Psoas muscle (tissue), 7 donors: ENCODE measurements at regions not wholly inside any gene's neighbourhood (a gene's known extent, or its start where the extent isn't known, plus 50 kb on each side); places are given as distances from the start of the nearest gene placed in this dataset.

Source experiments
- ATAC-seq, 4 donors: fragments of 200-7000 bp; cut with Tn5 transposase; one replicate each; pipeline ENCODE4 v1.9.1; 2020; ENCODE audit warnings: moderate library complexity in 3 of 4, mild to moderate bottlenecking in 2 of 4
- DNase-seq, 2 donors: peaks; one replicate each; pipeline ENCODE4 v3.0.0-alpha.2; 2020
- H3K27ac ChIP-seq: fragments of 200-600 bp; one replicate; pipeline ENCODE4 v1.8.0; 2022
- H3K27me3 ChIP-seq, 3 donors: fragments of 200-600 bp in 1 of 3; one replicate each; pipeline versions ENCODE4 v1.6.1 to v1.8.0; 2013 to 2022; ENCODE audit warnings: low read length in 2 of 3, mild to moderate bottlenecking in 2 of 3, moderate library complexity in 1 of 3; ENCODE audit not compliant: insufficient read depth in 3 of 3
- H3K36me3 ChIP-seq, 2 donors: fragments of 200-600 bp in 1 of 2; one replicate each; pipeline versions ENCODE4 v1.6.1 to v1.8.0; 2013 to 2022; ENCODE audit warnings: low read depth in 1 of 2, mild to moderate bottlenecking in 1 of 2, moderate library complexity in 1 of 2; ENCODE audit not compliant: insufficient read depth in 1 of 2
- H3K4me1 ChIP-seq: fragments of 200-600 bp; one replicate; pipeline ENCODE4 v1.8.0; 2022
- H3K4me3 ChIP-seq: fragments of 200-600 bp; one replicate; pipeline ENCODE4 v1.8.0; 2022; ENCODE audit warnings: mild to moderate bottlenecking
- H3K9me3 ChIP-seq: fragments of 200-600 bp; one replicate; pipeline ENCODE4 v1.8.0; 2022
- WGBS, 3 donors: extraction: QIAGEN DNeasy Blood & Tissue Kit; methylation state at CpG; one replicate each; pipeline versions ENCODE4 v1.1.6 to v1.1.7; 2013; 5-methylcytosine and 5-hydroxymethylcytosine counted together
- intact Hi-C, 2 donors: fragments of 100-400 bp; cut with DNase I; formaldehyde crosslinking; loops; one replicate each; pipeline versions ENCODE4 v1.11.0 to v1.14.2; 2022
- TF ChIP-seq, protein P1 (sequence below): fragments of 200-600 bp; IDR thresholded peaks from one replicate; pipeline ENCODE4 v1.8.0; 2022; ENCODE audit warnings: antibody characterized with exemption
- donor health status: healthy with polysubstance abuse.
- donor health status: DM: no; HTN: no; CAD: no; lungs with moderate emphysema.
- donor health status: Bipolar disorder and iron deficiency.
- donor health status: healthy.
- donor health status: DM: yes; HTN: yes; CAD: no.
- donor health status: DM: no; HTN: no; CAD: no.
- donor health status: DM: yes; HTN: yes; CAD: no.

DNA sequence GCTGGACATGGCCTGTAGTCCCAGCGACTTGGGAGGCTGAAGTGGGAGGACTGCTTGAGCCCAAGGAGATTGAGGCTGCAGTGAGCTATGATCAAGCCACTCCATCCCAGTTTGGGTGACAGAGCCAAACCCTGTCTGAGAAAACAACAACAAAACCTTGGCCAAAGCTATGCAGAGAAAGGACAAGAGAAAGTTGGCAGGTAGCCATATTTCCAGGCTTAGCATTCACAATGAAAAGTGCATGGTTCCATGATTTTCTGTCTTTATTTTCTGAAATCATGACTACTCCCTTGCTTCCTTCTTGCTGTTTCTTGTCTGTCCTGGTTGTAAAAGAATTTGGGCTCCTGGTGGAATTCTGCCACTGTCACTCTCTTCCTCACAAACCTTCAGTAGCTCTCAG is 284.6 kb upstream of the C2CD4B start:
- no peak for ATAC-seq
- intact Hi-C loops = no loop called here

DNA sequence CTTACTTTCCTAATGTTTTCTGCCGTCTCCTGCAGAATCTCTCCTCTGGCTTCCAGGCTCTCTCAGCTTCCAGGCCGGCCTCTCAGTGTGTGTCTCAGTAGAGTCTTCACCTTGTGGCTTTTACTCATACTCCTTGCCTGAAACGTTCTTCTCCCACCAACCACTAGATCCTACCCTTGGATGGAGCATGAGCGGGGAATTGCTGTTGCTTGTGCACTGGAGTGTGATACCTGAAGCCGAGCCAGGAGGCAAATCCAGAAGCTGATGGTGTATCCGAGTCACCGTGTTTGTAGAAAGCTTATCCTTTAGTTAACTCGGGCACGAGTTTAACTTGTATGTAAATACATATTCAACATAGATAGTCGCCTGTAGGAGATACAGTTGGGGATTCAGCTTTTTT is 285.0 kb upstream of the C2CD4B start:
- TF ChIP-seq, protein P1, sequence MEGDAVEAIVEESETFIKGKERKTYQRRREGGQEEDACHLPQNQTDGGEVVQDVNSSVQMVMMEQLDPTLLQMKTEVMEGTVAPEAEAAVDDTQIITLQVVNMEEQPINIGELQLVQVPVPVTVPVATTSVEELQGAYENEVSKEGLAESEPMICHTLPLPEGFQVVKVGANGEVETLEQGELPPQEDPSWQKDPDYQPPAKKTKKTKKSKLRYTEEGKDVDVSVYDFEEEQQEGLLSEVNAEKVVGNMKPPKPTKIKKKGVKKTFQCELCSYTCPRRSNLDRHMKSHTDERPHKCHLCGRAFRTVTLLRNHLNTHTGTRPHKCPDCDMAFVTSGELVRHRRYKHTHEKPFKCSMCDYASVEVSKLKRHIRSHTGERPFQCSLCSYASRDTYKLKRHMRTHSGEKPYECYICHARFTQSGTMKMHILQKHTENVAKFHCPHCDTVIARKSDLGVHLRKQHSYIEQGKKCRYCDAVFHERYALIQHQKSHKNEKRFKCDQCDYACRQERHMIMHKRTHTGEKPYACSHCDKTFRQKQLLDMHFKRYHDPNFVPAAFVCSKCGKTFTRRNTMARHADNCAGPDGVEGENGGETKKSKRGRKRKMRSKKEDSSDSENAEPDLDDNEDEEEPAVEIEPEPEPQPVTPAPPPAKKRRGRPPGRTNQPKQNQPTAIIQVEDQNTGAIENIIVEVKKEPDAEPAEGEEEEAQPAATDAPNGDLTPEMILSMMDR = no peak
- intact Hi-C loops = no loop called here
- 75 to 89% (median 84%) methylated on average over 10 of the region's 10 CpGs for WGBS, 3 donors
- Histone ChIP-seq H3K27me3 (no peaks in the 10 kb centered on the region), H3K9me3 (no peaks in the 10 kb centered on the region), H3K4me3 (no peak overlapping the region), H3K4me1 (peaks cover 49% of the 10 kb centered on the region), H3K36me3 (no peaks in the 10 kb centered on the region), H3K27ac (no peak overlapping the region)
- DNase-seq (no peak), ATAC-seq (no peak)

More for the DNA sequence above, 284.6 kb upstream of the C2CD4B start:
- DNase-seq = no peak
- Histone ChIP-seq H3K4me1 (peaks cover 46% of the 10 kb centered on the region), H3K4me3 (no peak overlapping the region), H3K9me3 (no peaks in the 10 kb centered on the region), H3K27ac (no peak overlapping the region), H3K27me3 (no peaks in the 10 kb centered on the region), H3K36me3 (no peaks in the 10 kb centered on the region)
- TF ChIP-seq, protein P1 = no peak
- 85 to 92% (median 90%) methylated on average over 1 of the region's 1 CpG for WGBS, 3 donors

DNA sequence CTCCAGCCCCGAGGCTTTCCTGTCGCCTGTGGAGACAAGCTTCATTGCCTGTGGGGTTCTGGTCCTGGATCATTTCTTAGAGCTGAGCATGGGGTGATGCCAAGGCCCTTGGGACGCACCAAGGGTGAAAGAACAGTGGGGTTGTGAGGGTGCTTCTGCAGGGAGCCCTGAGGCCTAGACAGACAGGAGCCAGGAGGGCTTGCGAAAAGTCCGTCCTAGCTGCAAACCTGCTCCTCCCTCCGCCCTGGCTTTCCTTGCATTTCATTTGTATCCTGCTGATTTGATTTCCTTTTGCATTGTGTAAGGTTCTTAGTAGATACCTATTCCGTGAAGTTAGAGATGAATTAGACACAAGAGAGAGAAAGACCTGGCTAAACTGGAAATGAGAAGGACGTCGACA is 286.9 kb upstream of the C2CD4B start:
- no peaks in the 10 kb centered on the region for H3K27me3 ChIP-seq
- H3K4me1 ChIP-seq = peaks cover 56% of the 10 kb centered on the region
- no peaks in the 10 kb centered on the region for H3K9me3 ChIP-seq
- ATAC-seq (no peak), DNase-seq (no peak)
- TF ChIP-seq, protein P1 = no peak
- no peaks in the 10 kb centered on the region for H3K36me3 ChIP-seq
- H3K27ac ChIP-seq = peak overlapping the region; percentile 86
- WGBS, 3 donors = 81 to 89% (median 86%) methylated on average over 9 of the region's 9 CpGs
- intact Hi-C loops = no loop called here
- H3K4me3 ChIP-seq = no peak overlapping the region

DNA sequence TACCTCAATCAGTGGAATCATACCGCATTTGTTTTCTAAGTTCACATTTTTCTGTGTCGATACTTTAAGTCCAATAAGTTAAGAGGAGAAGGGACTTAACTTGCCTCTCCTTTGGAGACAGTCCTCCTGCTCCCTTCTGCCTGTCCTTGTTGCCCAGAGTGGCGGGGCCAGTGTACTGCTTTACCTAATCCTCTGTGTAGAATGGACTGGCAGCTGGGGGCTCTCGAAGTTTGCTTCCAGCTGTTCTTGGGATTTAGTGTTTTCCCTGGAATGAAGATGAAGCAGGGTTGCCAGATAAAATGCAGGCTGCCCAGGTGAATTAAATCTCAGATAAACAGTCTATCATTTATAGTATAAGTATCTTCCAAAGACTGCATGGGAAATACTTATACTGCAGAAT is 287.6 kb upstream of the C2CD4B start:
- intact Hi-C loops = no loop called here

DNA sequence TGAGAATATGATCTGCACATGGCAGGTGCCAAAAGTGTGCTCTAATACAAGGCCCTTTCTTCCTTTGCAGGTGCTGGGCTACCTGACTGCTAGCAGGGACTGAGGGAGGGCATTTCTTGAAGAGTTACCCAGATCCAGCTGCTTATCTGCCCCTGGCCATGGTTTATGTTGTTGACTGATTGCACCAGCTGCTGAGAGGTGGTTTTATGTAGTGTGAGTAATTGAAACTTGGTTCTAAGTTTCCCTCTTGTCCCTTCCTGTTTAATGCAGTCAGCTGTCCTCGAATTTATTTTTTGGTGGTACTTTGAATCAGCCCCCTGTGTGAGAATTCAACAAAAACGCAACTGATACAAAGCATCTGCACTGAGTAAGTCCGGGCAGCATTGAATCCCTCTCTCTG is 288.3 kb upstream of the C2CD4B start:
- Histone ChIP-seq H3K9me3 (no peaks in the 10 kb centered on the region), H3K27ac (peak overlapping the region; percentile 86), H3K4me1 (peaks cover 57% of the 10 kb centered on the region), H3K27me3 (no peaks in the 10 kb centered on the region), H3K36me3 (no peaks in the 10 kb centered on the region), H3K4me3 (peak overlapping the region; percentile 4)
- TF ChIP-seq, protein P1 = no peak
- no peak for DNase-seq
- WGBS, 3 donors = 22 to 27% (median 24%) methylated on average over 3 of the region's 3 CpGs
- peak; percentile 30 to 45 (median 42) for ATAC-seq
- intact Hi-C loops = no loop called here

More for the DNA sequence above, 287.6 kb upstream of the C2CD4B start:
- Histone ChIP-seq H3K4me1 (peaks cover 60% of the 10 kb centered on the region), H3K27me3 (no peaks in the 10 kb centered on the region), H3K27ac (peak overlapping the region; percentile 86), H3K9me3 (no peaks in the 10 kb centered on the region), H3K36me3 (no peaks in the 10 kb centered on the region), H3K4me3 (no peak overlapping the region)
- ATAC-seq (no peak), DNase-seq (no peak)
- TF ChIP-seq, protein P1 = no peak
- WGBS, 3 donors = 35 to 54% (median 39%) methylated on average over 4 of the region's 4 CpGs
